IPS-NIHi7 (cell line): ENCODE measurements at regions not wholly inside any gene's neighbourhood (a gene's known extent, or its start where the extent isn't known, plus 50 kb on each side); places are given as distances from the start of the nearest gene placed in this dataset.
A peak's percentile ranks its signal among the peaks of the same experiment; 100 is the strongest.

ENCODE experiments used
- DNase-seq: peaks from one replicate; pipeline ENCODE4 v3.0.0; 2012; ENCODE audit warnings: mixed read lengths; ENCODE audit errors: extremely low spot score

- no peak for DNase-seq
These were observed 125.8 kb downstream of the NTMT2 start for GRCh38 chr1:170271430-170272161.

GRCh38 chr1:170273291-170274130, 127.8 kb downstream of the NTMT2 start:
- DNase-seq: no peak

- DNase-seq: no peak
These were observed 128.4 kb downstream of the NTMT2 start for GRCh38 chr1:170274131-170274501.

- DNase-seq: no peak
These were observed 132.2 kb downstream of the NTMT2 start for GRCh38 chr1:170277985-170278384.

GRCh38 chr1:170284016-170284415, 138.3 kb downstream of the NTMT2 start:
- DNase-seq: no peak

- no peak for DNase-seq
These were observed 138.8 kb downstream of the NTMT2 start for GRCh38 chr1:170284512-170284911.

- no peak for DNase-seq
These were observed 139.2 kb downstream of the NTMT2 start for GRCh38 chr1:170284951-170285350.

GRCh38 chr1:170288155-170288554, 142.4 kb downstream of the NTMT2 start:
- DNase-seq: no peak

- DNase-seq: no peak
These were observed 144.5 kb downstream of the NTMT2 start for GRCh38 chr1:170290276-170290675.

GRCh38 chr1:170290991-170291390, 145.2 kb downstream of the NTMT2 start:
- DNase-seq: no peak

- DNase-seq: no peak
These were observed 145.8 kb downstream of the NTMT2 start for GRCh38 chr1:170291516-170291915.

GRCh38 chr1:170296211-170296610, 150.5 kb downstream of the NTMT2 start:
- no peak for DNase-seq

GRCh38 chr1:170296642-170297041, 150.9 kb downstream of the NTMT2 start:
- no peak for DNase-seq

- DNase-seq: no peak
These were observed 155.8 kb downstream of the NTMT2 start for GRCh38 chr1:170301596-170301995.

- DNase-seq: no peak
These were observed 157.3 kb downstream of the NTMT2 start for GRCh38 chr1:170303034-170303433.

GRCh38 chr1:170305777-170306512, 160.2 kb downstream of the NTMT2 start:
- DNase-seq: no peak

GRCh38 chr1:170306513-170306910, 160.8 kb downstream of the NTMT2 start:
- DNase-seq: no peak

- DNase-seq: no peak
These were observed 161.2 kb downstream of the NTMT2 start for GRCh38 chr1:170306948-170307347.

- DNase-seq: no peak
These were observed 161.7 kb downstream of the NTMT2 start for GRCh38 chr1:170307426-170307825.

- peak; percentile 35 for DNase-seq
These were observed 163.7 kb downstream of the NTMT2 start for GRCh38 chr1:170309389-170310013.

- DNase-seq: no peak
These were observed 164.3 kb downstream of the NTMT2 start for GRCh38 chr1:170310014-170310405.

- no peak for DNase-seq
These were observed 165.2 kb downstream of the NTMT2 start for GRCh38 chr1:170310951-170311350.
